Breast epithelium (tissue), 4 donors: ENCODE measurements at regions not wholly inside any gene's neighbourhood (a gene's known extent, or its start where the extent isn't known, plus 50 kb on each side); places are given as distances from the start of the nearest gene placed in this dataset.

Experiments used
- DNase-seq, 2 donors: peaks; one replicate each; pipeline ENCODE4 v3.0.0-alpha.2; 2019; ENCODE audit warnings: low spot score in 2 of 2
- H3K27ac ChIP-seq, 2 donors: fragments of 200-600 bp; sonication (generic) in 1 of 2; one replicate each; pipeline ENCODE4 v1.5.1; 2016 to 2019; ENCODE audit warnings: mild to moderate bottlenecking in 1 of 2
- H3K27me3 ChIP-seq, 2 donors: fragments of 200-600 bp; sonication (generic) in 1 of 2; one replicate each; pipeline versions ENCODE4 v1.5.1 to v1.6.0; 2017 to 2019; ENCODE audit warnings: control low read depth in 1 of 2, mild to moderate bottlenecking in 1 of 2
- H3K36me3 ChIP-seq: fragments of 200-600 bp; one replicate; pipeline ENCODE4 v1.5.1; 2019
- H3K4me1 ChIP-seq, 2 donors: fragments of 200-600 bp; sonication (generic); one replicate each; pipeline ENCODE4 v1.5.1; 2016 to 2019; ENCODE audit warnings: control low read depth in 1 of 2
- H3K4me3 ChIP-seq, 3 donors: fragments of 200-600 bp; sonication (generic); 1 replicate in 2 of 3; 2 replicates in 1 of 3; pipeline ENCODE4 v1.5.1; 2016 to 2019; ENCODE audit warnings: mild to moderate bottlenecking in 3 of 3, moderate library complexity in 2 of 3
- H3K9me3 ChIP-seq, 2 donors: fragments of 200-600 bp; sonication (generic) in 1 of 2; one replicate each; pipeline ENCODE4 v1.5.1; 2016 to 2019; ENCODE audit warnings: control low read depth in 1 of 2
- CTCF ChIP-seq, 3 donors: fragments of 450-650 bp; IDR thresholded peaks; one replicate each; pipeline ENCODE4 v1.5.1; 2016 to 2017; ENCODE audit warnings: antibody characterized with exemption in 3 of 3, mild to moderate bottlenecking in 3 of 3, moderate library complexity in 3 of 3
- POLR2A ChIP-seq: fragments of 450-650 bp; IDR thresholded peaks from one replicate; pipeline ENCODE4 v1.6.1; 2016; ENCODE audit warnings: antibody characterized with exemption, mild to moderate bottlenecking, moderate library complexity
- POLR2AphosphoS5 ChIP-seq, 3 donors: sonication (generic); formaldehyde crosslinking; IDR thresholded peaks; one replicate each; pipeline ENCODE4 v1.6.1; 2017; ENCODE audit warnings: antibody characterized with exemption in 3 of 3
- intact Hi-C: fragments of 100-400 bp; cut with DNase I; formaldehyde crosslinking; loops from one replicate; pipeline ENCODE4 v1.15.1; 2023; ENCODE audit warnings: low total_unique reads

- Histone ChIP-seq H3K4me3 (no peak overlapping the region), H3K4me1 (no peaks in the 10 kb centered on the region), H3K27ac (no peak overlapping the region), H3K9me3 (no peaks in the 10 kb centered on the region), H3K36me3 (no peaks in the 10 kb centered on the region), H3K27me3 (no peaks in the 10 kb centered on the region)
- no peak for DNase-seq
- intact Hi-C loops, result no loop called here
- no peak for TF ChIP-seq CTCF (IDR thresholded peaks at IDR 0.05)
- TF ChIP-seq POLR2A, result no peak
- no peak for TF ChIP-seq POLR2AphosphoS5 (IDR thresholded peaks at IDR 0.05)
Measured at GRCh38 chr21:18049461-18049860, 195.2 kb upstream of the CHODL start.

DNA sequence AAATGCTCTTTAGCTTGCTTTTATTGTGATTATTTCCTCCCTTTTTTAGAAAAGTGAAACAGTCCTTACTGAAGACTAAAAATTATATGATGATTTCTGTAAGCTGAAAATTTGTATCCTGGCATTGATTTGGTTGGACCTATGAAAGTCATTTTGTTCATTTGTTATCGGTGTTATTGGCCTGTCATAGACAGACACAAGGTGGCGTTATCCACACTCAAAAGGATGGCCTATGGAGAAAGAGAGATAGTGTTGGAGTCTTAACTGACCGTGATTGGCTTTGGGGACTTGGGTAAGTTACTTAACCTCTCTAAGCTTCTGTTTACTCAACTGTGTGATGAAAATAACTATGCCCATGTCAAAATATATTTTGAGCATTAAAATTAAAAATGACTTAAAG, 203.6 kb upstream of the CHODL start:
- H3K4me1 ChIP-seq, result no peaks in the 10 kb centered on the region
- no peak for DNase-seq
- no peaks in the 10 kb centered on the region for H3K36me3 ChIP-seq
- intact Hi-C loops, result no loop called here
- TF ChIP-seq POLR2AphosphoS5 (IDR thresholded peaks at IDR 0.05), result no peak
- no peak for TF ChIP-seq POLR2A
- TF ChIP-seq CTCF (IDR thresholded peaks at IDR 0.05), result no peak
- H3K9me3 ChIP-seq, result no peaks in the 10 kb centered on the region
- no peak overlapping the region for H3K4me3 ChIP-seq
- no peaks in the 10 kb centered on the region for H3K27me3 ChIP-seq
- no peak overlapping the region for H3K27ac ChIP-seq

- no peak for TF ChIP-seq POLR2AphosphoS5 (IDR thresholded peaks at IDR 0.05)
- no peak for TF ChIP-seq CTCF (IDR thresholded peaks at IDR 0.05)
- no peak for TF ChIP-seq POLR2A
- H3K36me3 ChIP-seq, result no peaks in the 10 kb centered on the region
- no peak overlapping the region for H3K4me3 ChIP-seq
- peaks cover 0 to 8% of the 10 kb centered on the region in 2 donors for H3K9me3 ChIP-seq
- H3K27ac ChIP-seq, result no peak overlapping the region
- no peak for DNase-seq
- intact Hi-C loops, result no loop called here
- no peaks in the 10 kb centered on the region for H3K4me1 ChIP-seq
- no peaks in the 10 kb centered on the region for H3K27me3 ChIP-seq
Measured at GRCh38 chr21:18030248-18030647, 211.1 kb upstream of the C21orf91 start.

GRCh38 chr21:18026359-18026758, 207.2 kb upstream of the C21orf91 start:
- intact Hi-C loops, result loop anchor here (10.0 kb wide), 1 partner anchor 1718 kb away; no protein-coding TSS in a partner anchor
- Histone ChIP-seq H3K27ac (no peak overlapping the region), H3K4me3 (no peak overlapping the region), H3K4me1 (no peaks in the 10 kb centered on the region), H3K36me3 (no peaks in the 10 kb centered on the region), H3K27me3 (no peaks in the 10 kb centered on the region), H3K9me3 (no peaks in the 10 kb centered on the region)
- no peak for DNase-seq
- no peak for TF ChIP-seq CTCF (IDR thresholded peaks at IDR 0.05)
- no peak for TF ChIP-seq POLR2AphosphoS5 (IDR thresholded peaks at IDR 0.05)
- TF ChIP-seq POLR2A, result no peak

- intact Hi-C loops, result loop anchor here (10.0 kb wide), 1 partner anchor 1721 kb away; no protein-coding TSS in a partner anchor
- no peaks in the 10 kb centered on the region for H3K4me1 ChIP-seq
- H3K36me3 ChIP-seq, result no peaks in the 10 kb centered on the region
- H3K27me3 ChIP-seq, result no peaks in the 10 kb centered on the region
- no peak overlapping the region for H3K27ac ChIP-seq
- H3K4me3 ChIP-seq, result no peak overlapping the region
- H3K9me3 ChIP-seq, result no peaks in the 10 kb centered on the region
- DNase-seq, result no peak
- TF ChIP-seq POLR2AphosphoS5 (IDR thresholded peaks at IDR 0.05) (no peak), CTCF (IDR thresholded peaks at IDR 0.05) (no peak), POLR2A (no peak)
Measured at GRCh38 chr21:18023711-18024110, 204.6 kb upstream of the C21orf91 start.
